Transverse colon (tissue), 4 donors: ENCODE measurements at regions not wholly inside any gene's neighbourhood (a gene's known extent, or its start where the extent isn't known, plus 50 kb on each side); places are given as distances from the start of the nearest gene placed in this dataset.

Experiments
- DNase-seq: peaks from one replicate; pipeline ENCODE4 v3.0.0-alpha.2; 2019
- H3K27ac ChIP-seq, 4 donors: fragments of 200-600 bp; sonication (generic); 2 replicates each; pipeline ENCODE4 v1.5.1; 2016 to 2018; ENCODE audit warnings: inconsistent platforms in 4 of 4
- H3K27me3 ChIP-seq: fragments of 200-600 bp; sonication (generic); 2 replicates; pipeline ENCODE4 v1.5.1; 2017; ENCODE audit warnings: inconsistent platforms
- H3K36me3 ChIP-seq, 4 donors: fragments of 200-600 bp; sonication (generic); 2 replicates each; pipeline ENCODE4 v1.5.1; 2017 to 2019; ENCODE audit warnings: inconsistent platforms in 4 of 4
- H3K4me1 ChIP-seq, 4 donors: fragments of 200-600 bp; sonication (generic); 2 replicates each; pipeline ENCODE4 v1.5.1; 2017 to 2020; ENCODE audit warnings: inconsistent platforms in 4 of 4
- H3K4me3 ChIP-seq, 4 donors: fragments of 200-600 bp; sonication (generic); 1 replicate in 1 of 4; 2 replicates in 3 of 4; pipeline versions ENCODE4 v1.5.1 to v1.6.1; 2017 to 2019; ENCODE audit warnings: inconsistent platforms in 4 of 4
- H3K9me3 ChIP-seq, 2 donors: fragments of 200-600 bp; sonication (generic); 2 replicates each; pipeline ENCODE4 v1.5.1; 2017 to 2019; ENCODE audit warnings: inconsistent platforms in 2 of 2
- EP300 ChIP-seq: sonication (generic); formaldehyde crosslinking; IDR thresholded peaks from one replicate; pipeline ENCODE4 v1.6.1; 2017; ENCODE audit warnings: antibody characterized with exemption, low read depth
- POLR2A ChIP-seq: fragments of 450-650 bp; IDR thresholded peaks from one replicate; pipeline ENCODE4 v1.6.1; 2016; ENCODE audit warnings: antibody characterized with exemption, mild to moderate bottlenecking, moderate library complexity
- POLR2AphosphoS5 ChIP-seq, 3 donors: sonication (generic); formaldehyde crosslinking; IDR thresholded peaks; one replicate each; pipeline ENCODE4 v1.6.1; 2016; ENCODE audit warnings: antibody characterized with exemption in 3 of 3
- WGBS, 2 donors: methylation state at CpG; one replicate each; pipeline ENCODE4 v1.1.5; 2018; ENCODE audit warnings: low coverage in 1 of 2; 5-methylcytosine and 5-hydroxymethylcytosine counted together
- in situ Hi-C, 4 donors: fragments of 200-750 bp; cut with MboI; loops; one replicate each; pipeline versions ENCODE4 v1.15.0 to v1.15.1; 2017; ENCODE audit warnings: low sequenced_read_pairs in 3 of 4, low pct_ligation_motif_present in 1 of 4, low pct_unique_long_range_greater_than_20kb in 1 of 4
- intact Hi-C: fragments of 100-400 bp; cut with DNase I; formaldehyde crosslinking; loops from one replicate; pipeline ENCODE4 v1.15.1; 2023; ENCODE audit warnings: low total_unique reads
- TF ChIP-seq, protein P1 (sequence below), 5 experiments: fragments of 200-600 bp in 3 of 5; fragments of 450-650 bp in 2 of 5; sonication (generic) in 3 of 5; IDR thresholded peaks; 1 replicate in 2 of 5; 2 replicates in 3 of 5; pipeline ENCODE4 v1.5.1; 2016 to 2017; ENCODE audit warnings: antibody characterized with exemption in 5 of 5, inconsistent platforms in 3 of 5, mild to moderate bottlenecking in 2 of 5, moderate library complexity in 1 of 5

GRCh38 chr7:89926701-89927100 is 227.6 kb upstream of the STEAP1 start:
- Histone ChIP-seq H3K27ac (no peak overlapping the region), H3K4me1 (no peaks in the 10 kb centered on the region), H3K27me3 (no peaks in the 10 kb centered on the region), H3K36me3 (no peaks in the 10 kb centered on the region), H3K9me3 (no peaks in the 10 kb centered on the region), H3K4me3 (no peak overlapping the region)
- intact Hi-C loops: no loop called here
- TF ChIP-seq, protein P1, sequence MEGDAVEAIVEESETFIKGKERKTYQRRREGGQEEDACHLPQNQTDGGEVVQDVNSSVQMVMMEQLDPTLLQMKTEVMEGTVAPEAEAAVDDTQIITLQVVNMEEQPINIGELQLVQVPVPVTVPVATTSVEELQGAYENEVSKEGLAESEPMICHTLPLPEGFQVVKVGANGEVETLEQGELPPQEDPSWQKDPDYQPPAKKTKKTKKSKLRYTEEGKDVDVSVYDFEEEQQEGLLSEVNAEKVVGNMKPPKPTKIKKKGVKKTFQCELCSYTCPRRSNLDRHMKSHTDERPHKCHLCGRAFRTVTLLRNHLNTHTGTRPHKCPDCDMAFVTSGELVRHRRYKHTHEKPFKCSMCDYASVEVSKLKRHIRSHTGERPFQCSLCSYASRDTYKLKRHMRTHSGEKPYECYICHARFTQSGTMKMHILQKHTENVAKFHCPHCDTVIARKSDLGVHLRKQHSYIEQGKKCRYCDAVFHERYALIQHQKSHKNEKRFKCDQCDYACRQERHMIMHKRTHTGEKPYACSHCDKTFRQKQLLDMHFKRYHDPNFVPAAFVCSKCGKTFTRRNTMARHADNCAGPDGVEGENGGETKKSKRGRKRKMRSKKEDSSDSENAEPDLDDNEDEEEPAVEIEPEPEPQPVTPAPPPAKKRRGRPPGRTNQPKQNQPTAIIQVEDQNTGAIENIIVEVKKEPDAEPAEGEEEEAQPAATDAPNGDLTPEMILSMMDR (IDR thresholded peaks at IDR 0.05): no peak
- TF ChIP-seq POLR2A: no peak
- TF ChIP-seq EP300: no peak
- TF ChIP-seq POLR2AphosphoS5 (IDR thresholded peaks at IDR 0.05): no peak
- DNase-seq: no peak
- WGBS, 2 donors: 73 to 75% methylated on average over 1 to 6 of the region's 6 CpGs
- in situ Hi-C loops: no loop called here

GRCh38 chr7:89927762-89928161 is 226.5 kb upstream of the STEAP1 start:
- H3K4me1 ChIP-seq: no peaks in the 10 kb centered on the region
- intact Hi-C loops (no loop called here), in situ Hi-C loops (no loop called here)
- no peaks in the 10 kb centered on the region for H3K9me3 ChIP-seq
- TF ChIP-seq POLR2A: no peak
- no peak overlapping the region for H3K4me3 ChIP-seq
- no peaks in the 10 kb centered on the region for H3K36me3 ChIP-seq
- no peak for DNase-seq
- H3K27ac ChIP-seq: no peak overlapping the region
- 41 to 67% methylated on average over 1 of the region's 1 CpG for WGBS, 2 donors
- H3K27me3 ChIP-seq: no peaks in the 10 kb centered on the region

DNA sequence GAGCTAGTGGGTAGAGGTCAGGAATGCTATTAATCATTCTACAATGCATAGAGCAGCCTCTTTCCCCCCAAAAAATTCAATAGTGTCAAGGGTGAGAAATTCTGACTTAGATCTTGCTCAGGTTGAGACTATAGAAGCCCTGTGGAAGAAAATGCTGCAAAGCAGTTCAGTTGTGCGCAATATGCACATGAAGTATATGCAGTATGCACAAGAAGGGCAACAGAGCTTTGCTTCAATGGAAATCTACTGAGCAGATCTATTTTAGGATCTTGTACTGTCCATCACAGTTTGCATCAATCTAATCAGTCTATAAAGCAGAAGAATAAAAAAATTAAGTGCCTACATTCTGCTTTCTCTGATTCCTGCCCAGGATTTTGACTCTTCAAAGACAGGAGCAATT is 225.8 kb upstream of the STEAP1 start:
- Histone ChIP-seq H3K27ac (no peak overlapping the region), H3K4me1 (no peaks in the 10 kb centered on the region), H3K4me3 (no peak overlapping the region), H3K9me3 (no peaks in the 10 kb centered on the region), H3K27me3 (no peaks in the 10 kb centered on the region), H3K36me3 (no peaks in the 10 kb centered on the region)
- in situ Hi-C loops (no loop called here), intact Hi-C loops (no loop called here)
- WGBS, 2 donors: 75 to 92% methylated on average over 1 of the region's 1 CpG
- no peak for DNase-seq
- TF ChIP-seq EP300: no peak
- no peak for TF ChIP-seq POLR2A
- TF ChIP-seq POLR2AphosphoS5 (IDR thresholded peaks at IDR 0.05): no peak
- TF ChIP-seq, protein P1 (IDR thresholded peaks at IDR 0.05): no peak

- WGBS, 2 donors: 20 to 23% methylated on average over 1 of the region's 1 CpG
- TF ChIP-seq, protein P1 (IDR thresholded peaks at IDR 0.05): no peak
- TF ChIP-seq POLR2A: no peak
- no peak for TF ChIP-seq EP300
- TF ChIP-seq POLR2AphosphoS5 (IDR thresholded peaks at IDR 0.05): no peak
- Histone ChIP-seq H3K27ac (no peak overlapping the region), H3K9me3 (no peaks in the 10 kb centered on the region), H3K4me3 (no peak overlapping the region), H3K36me3 (no peaks in the 10 kb centered on the region), H3K4me1 (no peaks in the 10 kb centered on the region), H3K27me3 (no peaks in the 10 kb centered on the region)
- intact Hi-C loops (no loop called here), in situ Hi-C loops (no loop called here)
- DNase-seq: no peak
These were observed 220.2 kb upstream of the STEAP1 start for GRCh38 chr7:89934101-89934500.

GRCh38 chr7:89943525-89944050 is 210.7 kb upstream of the STEAP1 start:
- no peak for DNase-seq
- no peak overlapping the region for H3K4me3 ChIP-seq
- intact Hi-C loops: no loop called here
- no peaks in the 10 kb centered on the region for H3K9me3 ChIP-seq
- 66 to 70% methylated on average over 1 to 3 of the region's 3 CpGs for WGBS, 2 donors
- TF ChIP-seq POLR2AphosphoS5 (IDR thresholded peaks at IDR 0.05) (no peak), POLR2A (no peak), EP300 (no peak)
- TF ChIP-seq, protein P1 (IDR thresholded peaks at IDR 0.05): no peak
- H3K4me1 ChIP-seq: no peaks in the 10 kb centered on the region
- no peaks in the 10 kb centered on the region for H3K27me3 ChIP-seq
- no peak overlapping the region for H3K27ac ChIP-seq
- in situ Hi-C loops: no loop called here
- H3K36me3 ChIP-seq: no peaks in the 10 kb centered on the region
